Daoy (cell line): ENCODE measurements at regions not wholly inside any gene's neighbourhood (a gene's known extent, or its start where the extent isn't known, plus 50 kb on each side); places are given as distances from the start of the nearest gene placed in this dataset.
"Not testable (repeated sequence)": the region's sequence is repeated elsewhere in the genome, so short reads cannot be mapped to it uniquely, and the experiment has no call there.

Source experiments
- DNase-seq: peaks from one replicate; pipeline ENCODE4 v3.0.0-alpha.2; 2015; ENCODE audit warnings: low read depth

- DNase-seq, result no peak
Measured at GRCh38 chrX:2640436-2641150, 50.5 kb upstream of the CD99 start.

GRCh38 chrX:2638279-2638678 lies 52.8 kb upstream of the CD99 start:
- no peak for DNase-seq

GRCh38 chrX:2635342-2635741 lies 55.8 kb upstream of the CD99 start:
- DNase-seq, result no peak

- DNase-seq, result no peak
Measured at GRCh38 chrX:2632533-2633504, 58.3 kb upstream of the CD99 start.

GRCh38 chrX:2631743-2632532 lies 59.2 kb upstream of the CD99 start:
- DNase-seq, result no peak

GRCh38 chrX:2630935-2631742 lies 60.0 kb upstream of the CD99 start:
- DNase-seq, result not testable (repeated sequence)

GRCh38 chrX:2630008-2630934 lies 60.8 kb upstream of the CD99 start:
- not testable (repeated sequence) for DNase-seq

GRCh38 chrX:2629316-2630007 lies 61.6 kb upstream of the CD99 start:
- no peak for DNase-seq

- DNase-seq, result no peak
Measured at GRCh38 chrX:2628751-2629315, 62.3 kb upstream of the CD99 start.

GRCh38 chrX:2627272-2627867 lies 63.7 kb upstream of the CD99 start:
- DNase-seq, result peak; percentile 13

- DNase-seq, result no peak
Measured at GRCh38 chrX:2626750-2627149, 64.3 kb upstream of the CD99 start.

- no peak for DNase-seq
Measured at GRCh38 chrX:2620576-2620975, 70.5 kb upstream of the CD99 start.

- DNase-seq, result no peak
Measured at GRCh38 chrX:2618516-2618915, 72.6 kb upstream of the CD99 start.

GRCh38 chrX:2614911-2615310 lies 76.2 kb upstream of the CD99 start:
- peak; percentile 18 for DNase-seq

GRCh38 chrX:2610246-2611170 lies 80.6 kb upstream of the CD99 start:
- no peak for DNase-seq

- DNase-seq, result peak; percentile 14
Measured at GRCh38 chrX:2609431-2610238, 81.5 kb upstream of the CD99 start.
